IMR-90 (cell line): ENCODE measurements at regions not wholly inside any gene's neighbourhood (a gene's known extent, or its start where the extent isn't known, plus 50 kb on each side); places are given as distances from the start of the nearest gene placed in this dataset.
A peak's percentile ranks its signal among the peaks of the same experiment; 100 is the strongest.

Experiments
- ATAC-seq: fragments of 200-7000 bp; cut with Tn5 transposase; 2 replicates; pipeline ENCODE4 v1.9.1; 2020; ENCODE audit warnings: low read depth, mild to moderate bottlenecking, moderate library complexity
- BruUV-seq: library from RNA; stranded (reverse); fragments of 400-500 nt; replicated peaks from 2 replicates; lab custom pipeline; 2021; lab: Mats Ljungman, UMichigan
- CTCF ChIA-PET: fragments of 300-600 bp; formaldehyde crosslinking; extraction: SDS; loops from one replicate; lab custom pipeline; 2021; ENCODE audit warnings: antibody characterized with exemption; lab: Yijun Ruan, JAX
- POLR2A ChIA-PET: fragments of 300-600 bp; sonication (Branson Sonifier 250); formaldehyde crosslinking; loops from one replicate; lab custom pipeline; 2022; ENCODE audit warnings: antibody characterized with exemption; ENCODE audit not compliant: unreplicated experiment; lab: Charles Lee
- DNase-seq: peaks from one replicate; pipeline ENCODE4 v3.0.0; 2013
- H2AFZ ChIP-seq: replicated peaks from 2 replicates; pipeline ENCODE3; 2013; ENCODE audit warnings: low read length, mild to moderate bottlenecking; ENCODE audit not compliant: poor library complexity
- H2AK5ac ChIP-seq: 2 replicates; pipeline ENCODE4 v1.6.1; 2013; ENCODE audit warnings: low read depth, low read length, inconsistent platforms
- H2AK9ac ChIP-seq: replicated peaks from 2 replicates; pipeline ENCODE3; 2013; ENCODE audit warnings: mild to moderate bottlenecking, low read depth, low read length, moderate library complexity; ENCODE audit not compliant: poor library complexity
- H2BK120ac ChIP-seq: 2 replicates; pipeline ENCODE4 v1.6.1; 2013; ENCODE audit warnings: low read depth, low read length, inconsistent platforms
- H2BK15ac ChIP-seq: 3 replicates; pipeline ENCODE4 v1.6.1; 2013; ENCODE audit warnings: low read depth, low read length, inconsistent platforms
- H2BK20ac ChIP-seq: 2 replicates; pipeline ENCODE4 v1.6.1; 2013; ENCODE audit warnings: low read depth, mild to moderate bottlenecking, inconsistent platforms, low read length, moderate library complexity
- H2BK5ac ChIP-seq: 2 replicates; pipeline ENCODE4 v1.6.1; 2013; ENCODE audit warnings: mild to moderate bottlenecking, low read depth, low read length, inconsistent platforms; ENCODE audit not compliant: poor library complexity, severe bottlenecking
- H3K14ac ChIP-seq: replicated peaks from 2 replicates; pipeline ENCODE4 v1.6.1; 2013; ENCODE audit warnings: low read depth, low read length, inconsistent platforms
- H3K18ac ChIP-seq: 2 replicates; pipeline ENCODE4 v1.6.1; 2013; ENCODE audit warnings: low read depth, low read length, control low read depth
- H3K23ac ChIP-seq: 2 replicates; pipeline ENCODE4 v1.6.1; 2013; ENCODE audit warnings: low read depth, low read length, inconsistent platforms
- H3K27ac ChIP-seq: 2 replicates; pipeline ENCODE4 v1.5.1; 2013; ENCODE audit warnings: mild to moderate bottlenecking, control low read depth, low read length; ENCODE audit not compliant: insufficient read depth
- H3K27me3 ChIP-seq: 2 replicates; pipeline ENCODE4 v1.6.1; 2013; ENCODE audit warnings: low read length; ENCODE audit not compliant: control insufficient read depth, insufficient read depth
- H3K36me3 ChIP-seq: 2 replicates; pipeline ENCODE4 v1.6.1; 2013; ENCODE audit warnings: low read length, mixed read lengths; ENCODE audit not compliant: control insufficient read depth, insufficient read depth
- H3K4ac ChIP-seq: 2 replicates; pipeline ENCODE4 v1.6.1; 2013; ENCODE audit warnings: low read depth, low read length, inconsistent platforms
- H3K4me1 ChIP-seq: 2 replicates; pipeline ENCODE4 v1.6.1; 2013; ENCODE audit warnings: low read length, mixed read lengths; ENCODE audit not compliant: control insufficient read depth, insufficient read depth
- H3K4me2 ChIP-seq: 2 replicates; pipeline ENCODE4 v1.6.1; 2013; ENCODE audit warnings: low read depth, mild to moderate bottlenecking, control low read depth, low read length, moderate library complexity
- H3K4me3 ChIP-seq: 2 replicates; pipeline ENCODE4 v1.5.1; 2013; ENCODE audit warnings: low read depth, mild to moderate bottlenecking, control low read depth, low read length, moderate library complexity; ENCODE audit not compliant: insufficient read depth
- H3K56ac ChIP-seq: 2 replicates; pipeline ENCODE4 v1.6.1; 2013; ENCODE audit warnings: low read length, inconsistent platforms; ENCODE audit not compliant: insufficient read depth; ENCODE audit errors: extremely low read depth
- H3K79me1 ChIP-seq, 2 experiments: 2 replicates each; pipeline ENCODE4 v1.6.1; 2013; ENCODE audit warnings: low read length in 2 of 2, inconsistent platforms in 1 of 2, low read depth in 1 of 2
- H3K9ac ChIP-seq: 2 replicates; pipeline ENCODE4 v1.6.1; 2013; ENCODE audit warnings: low read depth, low read length, control low read depth
- H3K9me1 ChIP-seq: 2 replicates; pipeline ENCODE4 v1.6.1; 2013; ENCODE audit warnings: low read length, inconsistent platforms; ENCODE audit not compliant: insufficient read depth
- H3K9me3 ChIP-seq: 2 replicates; pipeline ENCODE4 v1.6.1; 2013; ENCODE audit warnings: low read length; ENCODE audit not compliant: control insufficient read depth, insufficient read depth
- H4K20me1 ChIP-seq: 2 replicates; pipeline ENCODE4 v1.6.1; 2013; ENCODE audit warnings: low read length, inconsistent platforms; ENCODE audit not compliant: insufficient read depth
- H4K5ac ChIP-seq: 2 replicates; pipeline ENCODE4 v1.6.1; 2013; ENCODE audit warnings: mild to moderate bottlenecking, low read depth, low read length, control low read depth
- H4K8ac ChIP-seq, 2 experiments: 2 replicates each; pipeline ENCODE4 v1.6.1; 2013; ENCODE audit warnings: low read depth in 2 of 2, low read length in 2 of 2, control low read depth in 1 of 2, inconsistent platforms in 1 of 2
- H4K91ac ChIP-seq: 2 replicates; pipeline ENCODE4 v1.6.1; 2013; ENCODE audit warnings: low read depth, low read length, inconsistent platforms; ENCODE audit not compliant: insufficient read depth
- BHLHE40 ChIP-seq: fragments of 150-350 bp; IDR thresholded peaks from 2 replicates; pipeline ENCODE4 v1.6.1; 2016; ENCODE audit warnings: mild to moderate bottlenecking, low read depth, low read length
- CHD1 ChIP-seq: IDR thresholded peaks from 2 replicates; pipeline ENCODE4 v1.6.1; 2012; ENCODE audit warnings: low read depth, low read length, improper control_type of control experiment
- MAFK ChIP-seq: IDR thresholded peaks from 2 replicates; pipeline ENCODE4 v1.6.1; 2012; ENCODE audit warnings: low read depth, low read length, improper control_type of control experiment
- RAD21 ChIP-seq: IDR thresholded peaks from 2 replicates; pipeline ENCODE4 v1.6.1; 2012; ENCODE audit warnings: low read length, improper control_type of control experiment
- WGBS, 2 experiments: methylation state at CpG; one replicate each; pipeline versions ENCODE4 v1.1.5 to v1.1.7; 2013; ENCODE audit warnings: missing lambda C conversion rate in 2 of 2; ENCODE audit not compliant: insufficient read length in 1 of 2; ENCODE audit errors: extremely low coverage in 2 of 2; 5-methylcytosine and 5-hydroxymethylcytosine counted together
- dilution Hi-C: fragments of 300-500 bp; cut with HindIII; formaldehyde crosslinking; loops from one replicate; pipeline ENCODE4 v1.14.3; 2018; ENCODE audit warnings: low sequenced_read_pairs; ENCODE audit not compliant: unreplicated experiment
- in situ Hi-C: fragments of 300-500 bp; cut with MboI; formaldehyde crosslinking; loops from 3 replicates; pipeline ENCODE4 v1.14.3; 2019; ENCODE audit warnings: low sequenced_read_pairs, inconsistent platforms, mixed read lengths
- intact Hi-C: fragments of 100-400 bp; cut with micrococcal nuclease; formaldehyde crosslinking; loops from 2 replicates; pipeline ENCODE4 v1.10.0; 2022

DNA sequence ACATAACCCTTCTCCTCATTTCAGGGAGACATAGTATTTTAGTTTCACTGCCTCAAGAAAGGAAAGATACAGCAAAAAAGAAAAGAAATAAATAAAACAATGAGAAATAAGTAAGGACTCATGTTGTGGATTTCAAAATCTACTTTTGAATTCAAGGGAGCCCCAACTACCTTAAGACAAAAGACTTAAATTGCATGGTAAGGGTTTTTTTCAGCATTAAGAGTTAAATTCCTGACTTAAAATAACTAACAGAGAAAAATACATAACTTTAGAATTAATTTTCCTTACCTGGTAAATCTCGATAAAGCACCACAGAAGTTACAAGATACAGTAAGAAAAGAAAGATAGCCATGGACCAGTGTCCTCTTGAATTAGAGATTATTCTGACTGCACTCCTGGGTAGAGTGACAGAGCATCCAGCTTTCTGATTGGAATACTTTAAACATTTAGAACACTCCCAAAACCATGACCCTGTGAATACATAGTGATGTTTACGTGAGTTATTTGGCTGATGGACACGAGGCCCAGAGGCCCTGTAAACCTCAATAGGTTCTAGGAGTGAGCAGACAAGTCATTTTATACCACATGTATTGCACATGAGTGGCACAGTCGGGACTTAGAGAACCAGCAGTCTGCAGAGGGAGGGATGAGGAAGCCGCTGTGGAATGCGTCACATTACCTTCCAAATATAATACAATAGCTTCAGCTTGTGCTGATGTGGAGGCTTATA lies 292.5 kb upstream of the SEMA3C start:
- no peak overlapping the region for H2BK120ac ChIP-seq
- H2AK5ac ChIP-seq = no peak overlapping the region
- 0 out of 2 replicates have a peak, but pooled peaks cover 3% of the 10 kb centered on the region for H3K9me1 ChIP-seq
- peak; percentile 56 for ATAC-seq
- H3K27me3 ChIP-seq = no peaks in the 10 kb centered on the region
- POLR2A ChIA-PET = no interaction called here
- no peaks in the 10 kb centered on the region for H3K36me3 ChIP-seq
- H3K27ac ChIP-seq = no peak overlapping the region
- H3K4me1 ChIP-seq = peaks cover 3% of the 10 kb centered on the region; the same call in 1 of the 2 replicates
- no peak overlapping the region for H2AK9ac ChIP-seq
- no peak overlapping the region for H3K56ac ChIP-seq
- H2BK5ac ChIP-seq = no peak overlapping the region
- in situ Hi-C loops (no loop called here), intact Hi-C loops (no loop called here), dilution Hi-C loops (no loop called here)
- H3K79me1 ChIP-seq = no peaks in the 10 kb centered on the region
- CTCF ChIA-PET = no interaction called here
- H3K18ac ChIP-seq = no peak overlapping the region
- H3K4me2 ChIP-seq = no peak overlapping the region
- H3K4ac ChIP-seq = no peak overlapping the region
- no CpG with 5 or more reads among the region's 6 CpGs for WGBS, 2 experiments
- no peak overlapping the region for H3K9ac ChIP-seq
- no peak overlapping the region for H4K5ac ChIP-seq
- no peak overlapping the region for H3K4me3 ChIP-seq
- H3K14ac ChIP-seq = no peak overlapping the region
- H2AFZ ChIP-seq = peak overlapping the region; percentile 49
- H2BK20ac ChIP-seq = no peak overlapping the region
- no peak overlapping the region for H3K23ac ChIP-seq
- no peak overlapping the region for H4K8ac ChIP-seq
- H2BK15ac ChIP-seq = no peak overlapping the region
- H4K20me1 ChIP-seq = no peaks in the 10 kb centered on the region
- DNase-seq = peak; percentile 60
- H4K91ac ChIP-seq = no peak overlapping the region
- no peak for TF ChIP-seq RAD21
- TF ChIP-seq MAFK = peak; percentile 62
- TF ChIP-seq BHLHE40 = no peak
- no peak for TF ChIP-seq CHD1
- H3K9me3 ChIP-seq = no peaks in the 10 kb centered on the region
- BruUV-seq = no TSS peak
